MM.1S (cell line): ENCODE measurements at regions not wholly inside any gene's neighbourhood (a gene's known extent, or its start where the extent isn't known, plus 50 kb on each side); places are given as distances from the start of the nearest gene placed in this dataset.

Source experiments
- DNase-seq: peaks from one replicate; pipeline ENCODE4 v3.0.0-alpha.2; 2015
- H2AFZ ChIP-seq: fragments of 300-600 bp; sonication (generic); 2 replicates; pipeline ENCODE4 v1.6.0; 2016; ENCODE audit warnings: antibody characterized with exemption, low read length
- H3F3A ChIP-seq: fragments of 300-600 bp; sonication (generic); 2 replicates; pipeline ENCODE4 v1.6.1; 2016; ENCODE audit warnings: mild to moderate bottlenecking, antibody characterized with exemption, low read length, moderate library complexity, mixed read lengths; ENCODE audit not compliant: insufficient read depth
- H3K27ac ChIP-seq: fragments of 300-600 bp; sonication (generic); 2 replicates; pipeline ENCODE4 v1.5.1; 2016; ENCODE audit warnings: mild to moderate bottlenecking, low read length
- H3K27me3 ChIP-seq: fragments of 300-600 bp; sonication (generic); replicated peaks from 2 replicates; pipeline ENCODE4 v1.6.0; 2016; ENCODE audit warnings: low read length; ENCODE audit not compliant: insufficient read depth
- H3K36me3 ChIP-seq: fragments of 300-600 bp; sonication (generic); replicated peaks from 2 replicates; pipeline ENCODE4 v1.6.1; 2016; ENCODE audit warnings: mild to moderate bottlenecking, low read length, mixed read lengths; ENCODE audit not compliant: insufficient read depth
- H3K4me1 ChIP-seq: fragments of 300-600 bp; sonication (generic); 2 replicates; pipeline ENCODE4 v1.6.1; 2016; ENCODE audit warnings: low read length, mixed read lengths
- H3K4me2 ChIP-seq: fragments of 300-600 bp; sonication (generic); 2 replicates; pipeline ENCODE4 v1.6.0; 2016; ENCODE audit warnings: low read depth, low read length
- H3K4me3 ChIP-seq: fragments of 300-600 bp; sonication (generic); 2 replicates; pipeline ENCODE4 v1.5.1; 2016; ENCODE audit warnings: low read length, mixed read lengths
- H3K79me2 ChIP-seq: fragments of 300-600 bp; sonication (generic); 2 replicates; pipeline ENCODE4 v1.6.1; 2016; ENCODE audit warnings: mixed run types, low read length, mixed read lengths
- H3K9ac ChIP-seq: fragments of 300-600 bp; sonication (generic); 2 replicates; pipeline ENCODE4 v1.6.1; 2016; ENCODE audit warnings: low read length, mixed read lengths
- H3K9me2 ChIP-seq: fragments of 300-600 bp; sonication (generic); replicated peaks from 2 replicates; pipeline ENCODE4 v1.6.1; 2016; ENCODE audit warnings: mild to moderate bottlenecking, low read length, mixed read lengths; ENCODE audit not compliant: insufficient read depth
- H3K9me3 ChIP-seq: fragments of 300-600 bp; sonication (generic); replicated peaks from 2 replicates; pipeline ENCODE4 v1.6.1; 2016; ENCODE audit warnings: mild to moderate bottlenecking, low read length, mixed read lengths; ENCODE audit not compliant: insufficient read depth
- H4K20me1 ChIP-seq: fragments of 300-600 bp; sonication (generic); 2 replicates; pipeline ENCODE4 v1.6.1; 2016; ENCODE audit warnings: mild to moderate bottlenecking, low read length, moderate library complexity, mixed read lengths; ENCODE audit not compliant: insufficient read depth
- EZH2 ChIP-seq: fragments of 300-600 bp; sonication (generic); optimal IDR thresholded peaks from 2 replicates; pipeline ENCODE3; 2017; ENCODE audit warnings: low read depth, mild to moderate bottlenecking, antibody characterized with exemption, low read length, mixed read lengths
- EZH2phosphoT487 ChIP-seq: fragments of 300-600 bp; sonication (generic); IDR thresholded peaks from 2 replicates; pipeline ENCODE4 v1.6.1; 2018; ENCODE audit warnings: antibody characterized with exemption, low read length
- TF ChIP-seq, protein P1 (sequence below): fragments of 300-600 bp; sonication (generic); IDR thresholded peaks from 2 replicates; pipeline ENCODE4 v1.5.1; 2016; ENCODE audit warnings: antibody characterized with exemption, low read length, mixed read lengths

DNA sequence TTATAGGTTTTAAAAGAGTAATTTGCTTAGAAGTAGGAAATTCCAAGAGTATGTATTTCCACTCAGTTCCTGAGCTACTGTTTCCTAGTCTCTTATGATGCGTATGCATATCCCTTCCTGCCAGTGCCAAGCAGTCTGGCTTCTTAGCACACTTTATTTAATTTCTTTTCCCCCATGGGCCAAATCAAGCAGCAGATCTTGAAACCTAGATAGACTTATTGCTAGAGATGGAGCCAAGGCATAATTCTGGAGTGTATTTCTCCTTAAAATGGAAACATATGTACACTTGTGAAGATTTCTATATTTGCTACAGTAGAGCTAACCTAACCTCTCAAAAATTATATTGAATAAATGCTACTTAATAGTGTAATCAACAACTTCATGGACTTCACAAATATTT lies 2337.6 kb downstream of the PCDH7 start:
- no peaks in the 10 kb centered on the region for H3K9me2 ChIP-seq
- H3K4me1 ChIP-seq: no peaks in the 10 kb centered on the region
- H4K20me1 ChIP-seq: no peaks in the 10 kb centered on the region
- no peaks in the 10 kb centered on the region for H3F3A ChIP-seq
- H2AFZ ChIP-seq: no peak overlapping the region
- H3K4me3 ChIP-seq: no peak overlapping the region
- no peak for DNase-seq
- no peaks in the 10 kb centered on the region for H3K27me3 ChIP-seq
- H3K36me3 ChIP-seq: no peaks in the 10 kb centered on the region
- no peak overlapping the region for H3K9ac ChIP-seq
- no peaks in the 10 kb centered on the region for H3K79me2 ChIP-seq
- no peak overlapping the region for H3K27ac ChIP-seq
- TF ChIP-seq, protein P1, sequence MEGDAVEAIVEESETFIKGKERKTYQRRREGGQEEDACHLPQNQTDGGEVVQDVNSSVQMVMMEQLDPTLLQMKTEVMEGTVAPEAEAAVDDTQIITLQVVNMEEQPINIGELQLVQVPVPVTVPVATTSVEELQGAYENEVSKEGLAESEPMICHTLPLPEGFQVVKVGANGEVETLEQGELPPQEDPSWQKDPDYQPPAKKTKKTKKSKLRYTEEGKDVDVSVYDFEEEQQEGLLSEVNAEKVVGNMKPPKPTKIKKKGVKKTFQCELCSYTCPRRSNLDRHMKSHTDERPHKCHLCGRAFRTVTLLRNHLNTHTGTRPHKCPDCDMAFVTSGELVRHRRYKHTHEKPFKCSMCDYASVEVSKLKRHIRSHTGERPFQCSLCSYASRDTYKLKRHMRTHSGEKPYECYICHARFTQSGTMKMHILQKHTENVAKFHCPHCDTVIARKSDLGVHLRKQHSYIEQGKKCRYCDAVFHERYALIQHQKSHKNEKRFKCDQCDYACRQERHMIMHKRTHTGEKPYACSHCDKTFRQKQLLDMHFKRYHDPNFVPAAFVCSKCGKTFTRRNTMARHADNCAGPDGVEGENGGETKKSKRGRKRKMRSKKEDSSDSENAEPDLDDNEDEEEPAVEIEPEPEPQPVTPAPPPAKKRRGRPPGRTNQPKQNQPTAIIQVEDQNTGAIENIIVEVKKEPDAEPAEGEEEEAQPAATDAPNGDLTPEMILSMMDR: no peak
- TF ChIP-seq EZH2 (no peak), EZH2phosphoT487 (no peak)
- no peaks in the 10 kb centered on the region for H3K9me3 ChIP-seq
- no peak overlapping the region for H3K4me2 ChIP-seq

DNA sequence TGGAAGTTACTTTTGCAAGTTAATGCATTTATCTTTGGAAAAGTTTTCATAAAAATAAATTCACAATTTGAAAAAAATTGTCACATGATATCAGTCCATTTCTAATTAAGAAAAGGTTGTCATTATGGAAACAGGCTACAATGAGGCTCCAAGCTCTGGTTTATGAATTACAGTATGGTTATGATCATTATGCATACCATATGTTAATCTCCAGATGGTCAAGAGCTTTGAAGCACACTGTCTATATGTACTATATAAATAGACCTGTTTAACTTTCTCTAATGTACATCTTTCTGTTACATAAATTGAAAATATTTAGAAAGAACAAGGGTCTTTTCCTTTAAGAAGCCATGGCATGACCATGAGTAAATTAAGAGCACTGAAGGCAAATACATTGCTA lies 2338.8 kb downstream of the PCDH7 start:
- no peaks in the 10 kb centered on the region for H3K9me2 ChIP-seq
- H3K36me3 ChIP-seq: no peaks in the 10 kb centered on the region
- no peak overlapping the region for H3K4me3 ChIP-seq
- H3K79me2 ChIP-seq: no peaks in the 10 kb centered on the region
- H3K27ac ChIP-seq: no peak overlapping the region
- no peak overlapping the region for H3K4me2 ChIP-seq
- TF ChIP-seq, protein P1: no peak
- no peak for TF ChIP-seq EZH2
- no peak for TF ChIP-seq EZH2phosphoT487
- no peaks in the 10 kb centered on the region for H3K9me3 ChIP-seq
- no peaks in the 10 kb centered on the region for H4K20me1 ChIP-seq
- H3K27me3 ChIP-seq: no peaks in the 10 kb centered on the region
- no peaks in the 10 kb centered on the region for H3K4me1 ChIP-seq
- H2AFZ ChIP-seq: no peak overlapping the region
- no peak overlapping the region for H3K9ac ChIP-seq
- DNase-seq: no peak
- no peaks in the 10 kb centered on the region for H3F3A ChIP-seq

DNA sequence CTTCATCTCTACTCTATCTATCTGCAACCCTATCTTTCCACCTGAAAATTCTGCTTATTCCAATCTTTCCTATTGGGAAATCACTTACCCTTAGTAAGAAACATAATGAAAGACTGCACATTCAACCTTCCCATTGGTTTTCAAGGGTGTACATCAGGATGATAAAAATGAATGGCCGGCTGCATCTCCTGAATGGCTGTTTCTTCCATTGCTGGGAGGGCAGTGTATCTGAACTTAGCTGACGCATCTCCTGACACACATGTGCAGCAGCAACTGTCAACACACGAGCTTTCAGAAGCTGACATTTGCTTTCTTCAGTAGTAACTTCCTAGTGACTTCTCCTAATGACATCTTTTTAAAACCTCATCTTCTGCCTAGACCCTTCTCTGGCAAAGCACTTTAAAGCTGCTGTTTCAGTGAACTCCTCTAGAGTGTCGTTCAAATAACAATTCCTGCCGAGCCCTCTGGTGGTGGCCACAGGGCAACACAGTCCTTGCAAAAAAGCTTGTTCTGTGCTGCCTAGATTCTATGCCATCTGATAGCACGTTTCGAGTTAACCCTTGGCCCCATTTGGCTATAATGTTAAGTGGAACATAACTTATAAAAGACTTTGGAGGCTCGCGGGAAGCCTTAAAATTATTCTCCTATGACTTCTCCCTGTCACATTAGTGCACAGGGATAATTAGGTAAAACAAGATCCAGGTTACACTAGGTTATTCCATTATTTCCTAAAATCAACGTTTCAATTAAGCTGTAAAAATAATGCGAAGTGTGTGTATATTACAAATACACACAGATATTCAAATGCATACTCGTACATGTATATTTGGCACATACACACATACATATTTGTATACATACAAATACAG lies 2340.7 kb downstream of the PCDH7 start:
- H4K20me1 ChIP-seq: no peaks in the 10 kb centered on the region
- H3K36me3 ChIP-seq: no peaks in the 10 kb centered on the region
- no peak overlapping the region for H3K9ac ChIP-seq
- H3K9me3 ChIP-seq: no peaks in the 10 kb centered on the region
- no peak overlapping the region for H2AFZ ChIP-seq
- no peaks in the 10 kb centered on the region for H3F3A ChIP-seq
- H3K4me2 ChIP-seq: no peak overlapping the region
- H3K27me3 ChIP-seq: no peaks in the 10 kb centered on the region
- DNase-seq: peak; percentile 22
- no peaks in the 10 kb centered on the region for H3K4me1 ChIP-seq
- no peaks in the 10 kb centered on the region for H3K79me2 ChIP-seq
- H3K9me2 ChIP-seq: no peaks in the 10 kb centered on the region
- TF ChIP-seq, protein P1: peak; percentile 32
- no peak for TF ChIP-seq EZH2
- no peak overlapping the region for H3K27ac ChIP-seq
- no peak overlapping the region for H3K4me3 ChIP-seq
